Islet precursor cell (in vitro differentiated cells): ENCODE measurements at regions not wholly inside any gene's neighbourhood (a gene's known extent, or its start where the extent isn't known, plus 50 kb on each side); places are given as distances from the start of the nearest gene placed in this dataset.
"Not testable (repeated sequence)": the region's sequence is repeated elsewhere in the genome, so short reads cannot be mapped to it uniquely, and the experiment has no call there.

Experiments used
- DNase-seq: peaks from one replicate; pipeline ENCODE4 v3.0.0-alpha.2; 2018

- DNase-seq: no peak
Observed at GRCh38 chr4:186999686-187000085, 276.0 kb upstream of the FAT1 start.

DNA sequence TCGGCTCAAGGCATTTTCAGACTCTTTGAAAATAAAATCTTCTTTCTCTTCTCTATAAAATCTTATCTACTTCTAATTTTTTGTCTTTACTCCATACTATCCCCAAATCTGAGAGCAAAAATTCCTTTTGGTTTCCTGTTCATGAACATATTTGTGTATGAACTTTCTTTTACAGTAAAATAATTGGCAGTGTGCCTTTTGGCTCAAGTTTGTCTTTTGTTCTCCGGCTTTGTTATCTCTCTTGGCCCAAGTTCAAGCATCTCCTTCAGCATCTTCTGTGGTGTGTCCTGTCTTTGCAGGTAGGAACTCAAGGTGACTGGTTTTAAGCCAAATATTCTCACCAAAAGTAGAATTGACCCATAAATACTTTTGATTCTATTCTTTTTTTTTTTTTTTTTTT lies 276.6 kb upstream of the FAT1 start:
- no peak for DNase-seq

DNA sequence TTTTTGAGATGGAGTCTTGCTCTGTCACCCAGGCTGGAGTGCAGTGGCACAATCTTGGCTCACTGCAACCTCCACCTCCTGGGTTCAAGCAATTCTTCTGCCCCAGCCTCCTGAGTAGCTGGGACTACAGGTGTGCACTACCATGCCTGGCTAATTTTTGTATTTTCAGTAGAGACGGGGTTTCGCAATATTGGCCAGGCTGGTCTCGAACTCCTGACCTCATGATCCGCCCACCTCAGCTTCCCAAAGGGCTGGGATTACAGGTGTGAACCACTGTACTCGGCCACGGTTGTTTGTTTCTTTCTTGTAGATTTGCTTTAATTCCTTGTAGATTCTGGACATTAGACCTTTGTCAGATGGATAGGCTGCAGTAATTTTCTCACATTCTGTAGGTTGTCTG lies 278.5 kb upstream of the FAT1 start:
- DNase-seq: not testable (repeated sequence)

DNA sequence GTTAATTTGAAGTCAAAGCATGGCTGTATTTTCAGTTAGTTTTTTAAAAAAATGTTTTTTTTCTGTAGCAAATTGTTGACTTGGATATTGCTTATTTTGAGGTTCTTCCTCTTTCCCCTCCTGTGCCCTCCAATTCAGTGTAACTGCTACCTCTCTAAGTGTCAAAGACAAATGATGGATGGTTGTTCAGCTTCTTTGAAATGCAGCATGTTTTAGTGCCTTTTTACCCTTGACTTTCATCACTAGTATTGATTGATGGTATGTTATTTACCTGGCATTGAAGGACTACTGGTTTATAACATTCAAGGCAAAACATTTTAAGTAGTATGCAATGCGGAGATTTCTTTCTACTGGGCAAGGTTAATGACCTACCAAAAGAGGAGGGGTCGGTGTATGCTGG lies 281.0 kb upstream of the FAT1 start:
- no peak for DNase-seq

GRCh38 chr4:187006189-187006618 lies 282.5 kb upstream of the FAT1 start:
- no peak for DNase-seq

DNA sequence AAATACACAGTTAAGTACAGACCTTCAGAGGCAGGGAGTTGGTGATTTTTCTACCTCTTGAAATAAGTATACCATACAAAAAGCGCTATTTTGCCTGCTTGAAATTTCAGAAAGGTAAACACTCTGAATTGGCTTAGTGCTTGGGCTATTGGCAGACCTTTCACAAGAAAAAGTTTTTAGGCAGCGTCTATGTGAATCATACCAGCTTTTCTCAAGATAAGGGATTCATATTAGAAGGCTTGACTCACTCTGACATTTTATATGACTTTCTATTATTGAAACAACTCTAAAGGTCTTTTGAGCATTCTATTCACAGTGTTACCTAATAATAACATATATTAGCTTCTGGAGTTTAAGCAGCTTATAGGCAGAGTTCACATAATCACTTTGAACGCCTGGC lies 286.4 kb upstream of the FAT1 start:
- DNase-seq: no peak

- no peak for DNase-seq
Observed at GRCh38 chr4:187016101-187016500, 292.4 kb upstream of the FAT1 start.

DNA sequence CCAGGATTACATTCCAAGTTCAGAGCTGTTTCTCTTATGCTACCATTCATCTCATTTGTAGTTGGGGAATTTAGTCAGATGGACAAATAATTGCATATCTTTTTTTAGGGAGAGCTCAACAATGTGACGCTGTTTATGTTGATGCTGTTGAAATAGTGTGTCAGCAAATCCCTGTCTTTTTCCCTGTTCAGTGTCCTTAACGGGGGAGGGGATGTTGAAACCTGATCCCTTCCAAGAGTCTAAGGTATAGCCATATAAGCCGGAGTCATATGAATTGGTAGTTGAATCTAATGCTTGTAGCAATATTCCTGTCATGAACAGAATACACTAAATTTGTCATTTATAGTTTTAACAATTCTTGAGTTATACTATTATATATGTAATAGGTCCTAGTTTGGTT lies 293.5 kb upstream of the FAT1 start:
- DNase-seq: no peak

DNA sequence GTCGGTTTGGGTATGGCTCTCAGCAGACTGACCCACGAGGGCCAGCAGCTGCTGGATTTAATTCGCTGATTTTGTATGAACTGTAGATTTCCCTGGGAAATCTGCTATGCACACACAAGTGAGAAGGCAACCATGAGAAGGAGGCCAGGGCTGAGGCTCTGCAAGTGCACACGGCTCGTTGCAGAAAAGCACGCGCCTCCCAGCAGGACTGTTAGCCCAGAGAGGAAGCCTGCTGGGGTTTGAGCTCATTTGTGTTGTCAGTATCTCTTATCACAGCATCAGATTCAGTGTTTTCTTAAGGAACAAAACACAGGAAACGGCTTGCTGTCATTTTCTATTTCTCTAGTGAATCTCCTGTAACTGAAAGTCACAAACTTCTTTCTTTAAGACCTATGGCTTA lies 296.2 kb upstream of the FAT1 start:
- DNase-seq: no peak

GRCh38 chr4:187020676-187021075 lies 297.0 kb upstream of the FAT1 start:
- DNase-seq: no peak

GRCh38 chr4:187021436-187022205 lies 298.0 kb upstream of the FAT1 start:
- no peak for DNase-seq

GRCh38 chr4:187027272-187027671 lies 303.6 kb upstream of the FAT1 start:
- DNase-seq: no peak

DNA sequence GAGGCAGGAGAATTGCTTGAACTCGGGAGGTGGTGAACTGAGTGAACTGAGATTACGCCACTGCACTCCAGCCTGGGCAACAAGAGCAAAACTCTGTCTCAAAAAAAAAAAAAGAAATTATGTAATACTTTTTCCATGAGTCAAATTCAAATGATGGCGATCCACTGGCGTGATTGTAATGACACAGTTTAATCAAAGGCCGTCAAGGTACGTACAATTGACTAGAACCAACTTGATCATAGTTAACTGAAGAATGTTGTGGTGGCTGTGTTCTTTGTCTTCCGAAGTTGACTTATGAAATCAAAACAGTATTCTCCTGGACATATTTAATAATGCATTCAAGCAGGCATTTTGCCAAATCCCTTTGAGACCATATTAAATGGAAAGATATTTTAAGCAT lies 318.6 kb upstream of the FAT1 start:
- DNase-seq: no peak

DNA sequence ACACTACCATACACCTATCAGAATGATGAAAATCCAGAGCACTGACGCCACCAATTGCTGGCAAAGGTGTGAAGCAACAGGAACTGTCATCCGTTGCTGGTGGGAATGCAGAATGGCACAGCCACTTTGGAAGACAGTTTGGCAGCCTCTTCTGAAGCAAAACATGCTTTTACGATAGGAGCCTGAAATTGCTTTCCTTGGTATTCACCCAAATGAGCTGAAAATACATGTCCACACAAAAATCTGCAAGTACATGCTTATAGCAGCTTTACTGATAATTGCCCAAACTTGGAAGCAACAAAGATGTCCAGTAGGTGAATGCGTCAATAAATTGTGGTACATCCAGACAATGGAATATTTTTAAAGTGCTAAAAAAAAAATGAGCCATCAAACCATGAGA lies 322.8 kb upstream of the FAT1 start:
- no peak for DNase-seq

DNA sequence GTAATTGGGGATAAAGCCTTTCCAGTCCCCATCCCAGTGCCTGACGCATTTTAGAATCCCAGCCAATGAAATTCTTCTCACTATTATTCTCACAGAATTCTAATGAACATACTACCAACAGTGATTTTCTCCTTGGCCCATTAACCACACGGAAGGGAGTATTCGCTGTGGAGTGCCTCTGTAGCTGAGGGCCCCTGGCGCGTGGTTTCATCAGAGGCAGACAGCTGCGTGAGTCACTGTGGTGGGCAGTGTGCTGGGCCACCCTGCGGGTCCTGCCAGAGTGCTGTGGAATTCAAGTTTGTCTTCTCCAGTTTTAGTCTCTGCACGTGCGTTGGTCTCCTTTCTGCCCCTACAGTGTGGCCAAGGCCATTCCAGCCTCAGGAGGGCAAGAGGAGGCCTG lies 335.4 kb upstream of the FAT1 start:
- no peak for DNase-seq

GRCh38 chr4:187059895-187060294 lies 336.2 kb upstream of the FAT1 start:
- no peak for DNase-seq

DNA sequence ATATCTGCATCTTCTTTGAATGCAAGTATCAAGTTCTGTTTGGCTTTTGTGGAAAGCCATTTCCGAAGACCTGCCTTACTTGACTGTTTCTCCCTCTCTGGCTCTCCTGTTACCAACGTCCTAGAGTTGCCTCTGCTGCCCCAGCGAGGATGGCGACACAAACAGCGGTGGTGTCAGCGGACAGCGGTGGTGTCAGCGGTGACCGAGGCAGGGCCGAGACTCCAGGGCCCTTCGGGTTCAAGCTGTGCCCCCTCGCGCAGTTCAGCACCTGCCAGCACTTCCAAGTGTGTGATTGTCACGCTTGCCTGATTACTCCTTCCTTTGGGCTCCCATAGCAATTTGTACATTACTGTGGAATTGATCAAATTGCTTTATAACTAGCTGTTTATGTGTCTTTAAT lies 336.9 kb upstream of the FAT1 start:
- no peak for DNase-seq

DNA sequence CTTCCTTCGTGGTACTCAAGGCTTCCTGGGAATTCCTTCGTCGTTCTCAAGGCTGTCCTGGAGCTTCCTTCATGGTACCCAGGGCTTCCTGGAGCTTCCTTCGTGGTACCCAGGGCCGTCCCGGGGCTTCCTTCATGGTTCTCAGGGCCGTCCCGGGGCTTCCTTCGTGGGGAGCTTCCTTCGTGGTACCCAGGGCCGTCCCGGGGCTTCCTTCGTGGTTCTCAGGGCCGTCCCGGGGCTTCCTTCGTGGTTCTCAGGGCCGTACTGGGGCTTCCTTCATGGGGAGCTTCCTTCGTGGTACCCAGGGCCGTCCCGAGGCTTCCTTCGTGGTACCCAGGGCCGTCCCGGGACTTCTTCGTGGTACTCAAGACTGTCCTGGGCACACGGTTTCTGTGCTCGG lies 339.6 kb upstream of the FAT1 start:
- DNase-seq: no peak

DNA sequence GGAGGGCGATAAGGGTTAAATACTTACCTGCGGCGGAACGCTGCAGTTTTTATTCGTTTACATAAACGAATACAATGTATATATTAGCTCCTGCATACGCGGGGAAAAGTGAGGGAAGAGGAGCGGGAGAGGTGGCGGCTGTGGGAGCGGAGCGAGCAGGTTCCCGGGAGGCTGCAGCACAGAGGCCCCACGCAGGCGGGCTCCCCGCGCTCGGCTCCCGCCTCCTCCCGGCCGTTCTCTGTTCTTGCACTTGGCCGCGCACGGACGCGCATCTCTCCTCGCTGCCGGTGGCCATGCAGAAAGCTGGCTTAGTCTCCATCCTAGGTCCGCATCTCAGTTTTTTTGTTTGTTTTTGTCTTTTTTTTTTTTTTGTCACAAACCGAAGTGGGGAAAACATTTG lies 340.4 kb upstream of the FAT1 start:
- DNase-seq: no peak

DNA sequence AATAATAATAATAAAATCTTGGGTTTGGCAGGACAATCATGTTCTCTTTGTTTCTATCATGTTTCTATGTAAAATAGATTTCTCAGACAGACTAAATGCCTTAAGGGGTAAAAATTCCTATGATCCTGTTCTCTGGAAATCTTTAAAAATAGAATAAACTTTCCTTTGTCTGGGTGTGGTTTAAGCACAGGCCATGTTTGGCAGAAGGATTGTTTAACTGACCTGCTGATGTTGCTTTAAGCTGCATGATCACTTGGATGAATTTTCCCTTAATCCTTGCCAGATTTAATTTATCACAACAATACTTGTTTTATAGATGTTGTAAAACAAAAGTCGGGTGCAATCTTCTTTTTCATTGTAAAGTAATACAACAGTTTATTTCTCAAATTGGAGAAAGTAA lies 341.7 kb upstream of the FAT1 start:
- DNase-seq: no peak

DNA sequence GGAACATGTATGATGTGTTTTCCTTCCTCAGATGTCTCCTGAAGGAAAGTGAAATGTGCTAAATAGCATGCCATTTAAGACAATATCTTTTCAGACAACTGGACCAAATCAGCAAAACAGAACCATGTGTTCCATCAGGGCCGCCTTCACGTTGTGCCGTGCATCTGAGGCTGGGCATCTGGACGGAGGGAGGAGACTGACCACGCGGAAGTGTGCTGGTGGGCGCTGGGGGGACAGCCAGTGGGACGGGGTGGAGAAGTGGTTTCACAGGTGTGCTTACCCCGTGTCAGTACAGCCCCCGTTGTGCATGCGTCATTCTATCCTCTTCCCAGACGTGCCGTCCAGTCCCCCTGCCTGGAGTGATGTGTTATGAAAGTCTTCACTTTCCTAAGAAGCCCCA lies 342.1 kb upstream of the FAT1 start:
- DNase-seq: no peak

- DNase-seq: no peak
Observed at GRCh38 chr4:187069398-187069797, 345.7 kb upstream of the FAT1 start.

GRCh38 chr4:187070158-187070557 lies 346.5 kb upstream of the FAT1 start:
- no peak for DNase-seq

DNA sequence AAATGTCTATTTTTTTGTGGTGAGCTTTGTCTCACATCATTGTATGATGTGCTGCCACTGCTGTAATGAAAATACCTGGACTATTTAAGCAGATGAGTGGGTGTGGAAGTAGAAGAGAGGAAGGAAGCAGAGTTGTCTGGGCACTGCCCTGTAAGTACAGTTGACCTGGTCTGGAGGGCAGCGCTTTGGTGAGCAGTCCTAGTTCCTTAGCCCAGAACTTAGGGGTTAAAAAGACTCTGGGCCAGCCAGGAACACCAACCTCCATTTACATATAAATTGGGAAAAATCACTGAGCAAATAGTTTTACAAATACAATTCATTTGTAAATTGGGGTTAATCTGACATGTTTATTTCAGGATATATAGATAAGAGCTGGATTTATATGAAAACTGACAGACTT lies 347.1 kb upstream of the FAT1 start:
- no peak for DNase-seq

DNA sequence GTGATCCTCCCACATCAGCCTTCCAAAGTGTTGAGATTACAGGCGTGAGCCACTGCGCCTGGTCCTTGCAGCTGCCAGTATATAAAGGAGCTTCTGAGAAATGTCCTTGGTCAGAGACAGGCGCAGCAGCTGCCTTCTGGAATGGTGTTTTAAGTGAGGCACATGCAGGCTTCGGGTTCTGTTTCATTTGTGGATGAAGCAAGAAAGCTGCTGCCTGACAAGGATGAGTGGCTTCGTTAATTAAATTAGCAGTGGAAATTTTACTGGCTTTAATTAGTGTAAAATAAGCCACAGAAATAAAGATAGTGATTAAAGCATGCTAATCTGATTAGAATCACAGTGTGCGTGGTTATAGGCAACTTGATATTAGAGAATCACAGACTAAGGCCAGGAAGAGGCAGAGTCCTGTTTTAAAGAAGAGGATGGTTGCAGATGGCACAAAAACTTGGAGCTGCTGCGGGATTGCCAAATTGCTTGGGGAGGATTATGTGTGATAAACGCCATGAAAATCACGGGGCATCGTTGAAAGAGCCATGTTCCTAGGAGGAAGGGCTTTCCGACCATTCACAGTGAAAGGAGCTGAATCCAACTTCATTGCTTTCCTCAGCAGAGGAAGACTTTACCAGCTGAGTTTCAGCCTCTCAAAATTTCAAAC lies 348.4 kb upstream of the FAT1 start:
- no peak for DNase-seq
